ENCODE measurements at regions not wholly inside any gene's neighbourhood (a gene's known extent, or its start where the extent isn't known, plus 50 kb on each side); places are given as distances from the start of the nearest gene placed in this dataset.

DNA sequence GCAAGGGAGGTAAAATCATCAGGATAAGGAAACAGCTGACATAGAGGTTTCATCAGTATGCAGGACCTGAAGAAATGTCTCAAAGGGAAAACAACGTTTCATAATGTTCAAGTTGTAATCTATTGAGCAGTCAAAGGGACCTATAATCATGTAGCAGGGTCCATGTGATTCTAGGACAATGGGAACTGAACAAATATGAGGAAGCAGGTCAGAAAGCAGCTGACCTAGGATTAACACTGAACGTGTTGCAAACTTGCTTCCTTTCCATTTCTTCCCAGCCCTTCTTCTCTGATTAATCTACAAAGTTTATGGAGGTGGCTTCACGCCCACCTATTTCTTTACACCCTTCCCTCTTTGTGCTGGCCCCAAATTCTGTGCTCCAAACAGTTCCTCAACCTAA is 256.9 kb upstream of the AKR1E2 start:
- TF ChIP-seq, protein P1, sequence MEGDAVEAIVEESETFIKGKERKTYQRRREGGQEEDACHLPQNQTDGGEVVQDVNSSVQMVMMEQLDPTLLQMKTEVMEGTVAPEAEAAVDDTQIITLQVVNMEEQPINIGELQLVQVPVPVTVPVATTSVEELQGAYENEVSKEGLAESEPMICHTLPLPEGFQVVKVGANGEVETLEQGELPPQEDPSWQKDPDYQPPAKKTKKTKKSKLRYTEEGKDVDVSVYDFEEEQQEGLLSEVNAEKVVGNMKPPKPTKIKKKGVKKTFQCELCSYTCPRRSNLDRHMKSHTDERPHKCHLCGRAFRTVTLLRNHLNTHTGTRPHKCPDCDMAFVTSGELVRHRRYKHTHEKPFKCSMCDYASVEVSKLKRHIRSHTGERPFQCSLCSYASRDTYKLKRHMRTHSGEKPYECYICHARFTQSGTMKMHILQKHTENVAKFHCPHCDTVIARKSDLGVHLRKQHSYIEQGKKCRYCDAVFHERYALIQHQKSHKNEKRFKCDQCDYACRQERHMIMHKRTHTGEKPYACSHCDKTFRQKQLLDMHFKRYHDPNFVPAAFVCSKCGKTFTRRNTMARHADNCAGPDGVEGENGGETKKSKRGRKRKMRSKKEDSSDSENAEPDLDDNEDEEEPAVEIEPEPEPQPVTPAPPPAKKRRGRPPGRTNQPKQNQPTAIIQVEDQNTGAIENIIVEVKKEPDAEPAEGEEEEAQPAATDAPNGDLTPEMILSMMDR (IDR thresholded peaks at IDR 0.05 in 8 of 11, conservative IDR thresholded peaks at IDR 0.05 in 3 of 11), result no peak
- TF ChIP-seq POLR2AphosphoS5 (IDR thresholded peaks at IDR 0.05), result no peak
